SIG-M5 treated with dmso at 0.1 percent for 504 hours (cell line): ENCODE measurements at regions not wholly inside any gene's neighbourhood (a gene's known extent, or its start where the extent isn't known, plus 50 kb on each side); places are given as distances from the start of the nearest gene placed in this dataset.

ENCODE experiments used
- DNase-seq: peaks from one replicate; lab custom pipeline; 2025; ENCODE audit not compliant: unreplicated experiment; lab: John Stamatoyannopoulos, UW

- DNase-seq: no peak
Observed at GRCh38 chr7:32152576-32152975, 82.4 kb upstream of the PDE1C start.

GRCh38 chr7:32150589-32150988 lies 80.4 kb upstream of the PDE1C start:
- DNase-seq: no peak

DNA sequence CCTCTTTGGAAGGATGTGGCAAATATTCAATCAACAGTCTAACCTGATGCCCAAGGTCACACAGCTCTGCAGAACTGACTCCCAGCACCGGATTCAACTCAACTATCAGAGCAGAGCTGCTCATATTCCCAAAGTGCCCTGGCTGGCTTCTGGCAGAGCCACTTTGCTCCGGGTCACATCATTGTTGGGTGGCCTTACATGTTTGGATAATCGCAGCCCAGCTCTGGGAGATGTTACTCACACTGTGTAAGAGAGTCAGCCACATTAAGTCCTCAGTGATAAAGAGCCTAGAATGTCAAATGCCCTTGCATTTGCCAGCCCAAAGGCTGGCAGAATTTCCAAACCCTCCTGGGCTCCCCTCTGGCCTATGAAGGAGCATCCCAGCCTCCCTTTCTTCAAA lies 79.8 kb upstream of the PDE1C start:
- DNase-seq: no peak

GRCh38 chr7:32147546-32148268 lies 77.5 kb upstream of the PDE1C start:
- DNase-seq: no peak

DNA sequence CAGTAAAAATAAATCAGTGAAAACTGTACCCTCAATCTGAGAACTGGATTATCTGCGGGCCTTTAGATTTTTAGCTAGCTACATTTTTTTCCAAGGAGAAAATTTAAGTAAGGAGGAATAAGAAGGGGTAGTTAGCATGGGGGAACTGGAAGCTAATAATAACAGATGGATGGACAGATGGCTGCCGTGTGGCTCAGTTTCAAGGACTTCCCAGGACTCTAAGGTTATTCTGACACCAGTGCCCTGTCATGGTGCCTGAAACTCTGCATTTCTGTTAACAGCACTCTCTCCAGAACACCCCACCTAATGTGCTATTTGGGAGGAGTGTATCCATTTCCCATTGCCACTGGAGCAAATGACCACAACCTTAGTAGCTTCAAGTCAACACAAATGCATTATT lies 75.7 kb upstream of the PDE1C start:
- no peak for DNase-seq

DNA sequence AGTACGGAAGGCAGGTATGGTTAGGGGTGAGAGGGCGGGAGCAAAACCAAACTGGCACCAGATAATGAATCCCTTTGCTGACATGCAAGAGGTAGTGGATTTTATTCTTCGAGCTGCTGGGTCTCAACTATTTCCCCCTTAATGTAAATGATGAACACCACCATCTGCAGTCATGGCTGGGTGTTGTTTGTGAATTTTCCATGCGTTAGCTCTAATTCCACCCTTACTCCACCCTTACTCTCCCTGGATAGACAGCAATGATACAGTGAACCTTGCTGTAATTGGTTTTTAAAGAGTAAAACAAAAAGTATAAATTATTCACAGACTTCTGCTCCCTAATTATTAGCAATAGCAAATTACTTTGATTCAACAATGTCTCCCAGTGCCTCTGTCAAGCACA lies 74.5 kb upstream of the PDE1C start:
- DNase-seq: no peak

- no peak for DNase-seq
Observed at GRCh38 chr7:32143301-32143700, 73.1 kb upstream of the PDE1C start.

GRCh38 chr7:32142649-32143048 lies 72.4 kb upstream of the PDE1C start:
- DNase-seq: no peak

GRCh38 chr7:32140210-32140939 lies 70.2 kb upstream of the PDE1C start:
- no peak for DNase-seq

DNA sequence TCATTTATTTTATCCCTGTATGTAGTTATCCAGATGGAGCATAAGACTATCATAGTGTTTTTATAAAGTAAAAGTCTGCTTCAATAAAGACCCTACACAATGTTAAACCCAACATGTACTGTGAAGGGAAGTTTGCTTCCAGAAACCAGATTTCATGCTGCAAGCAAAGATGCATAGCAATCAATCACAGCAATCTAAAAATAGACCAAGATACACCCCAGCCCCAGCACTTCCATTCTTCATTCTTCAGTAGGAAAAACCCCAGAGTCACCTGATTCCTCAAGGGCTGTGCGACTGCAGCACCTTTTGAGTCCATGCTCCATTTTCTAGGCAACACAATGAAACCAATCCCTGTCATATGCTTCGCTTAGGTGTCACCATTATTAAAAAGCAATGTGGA lies 66.9 kb upstream of the PDE1C start:
- DNase-seq: no peak

DNA sequence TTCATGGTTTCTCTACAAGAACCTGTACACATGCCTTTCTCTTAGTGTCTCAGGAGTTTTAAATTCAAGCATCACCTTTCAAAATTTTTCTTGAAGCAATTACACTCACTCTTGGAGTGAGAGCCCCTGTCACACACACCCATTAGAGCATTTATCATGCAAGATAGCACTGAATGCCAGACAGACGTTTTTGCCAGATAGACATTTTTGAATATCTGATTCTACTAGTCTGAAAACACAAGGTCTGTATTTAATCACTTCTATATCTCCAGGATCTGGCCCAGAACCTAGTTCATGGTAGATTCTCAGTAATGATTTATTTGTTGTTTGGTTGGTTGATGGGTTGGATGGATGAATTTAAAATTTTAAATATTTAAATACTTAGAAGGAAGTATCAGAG lies 60.9 kb upstream of the PDE1C start:
- DNase-seq: no peak

DNA sequence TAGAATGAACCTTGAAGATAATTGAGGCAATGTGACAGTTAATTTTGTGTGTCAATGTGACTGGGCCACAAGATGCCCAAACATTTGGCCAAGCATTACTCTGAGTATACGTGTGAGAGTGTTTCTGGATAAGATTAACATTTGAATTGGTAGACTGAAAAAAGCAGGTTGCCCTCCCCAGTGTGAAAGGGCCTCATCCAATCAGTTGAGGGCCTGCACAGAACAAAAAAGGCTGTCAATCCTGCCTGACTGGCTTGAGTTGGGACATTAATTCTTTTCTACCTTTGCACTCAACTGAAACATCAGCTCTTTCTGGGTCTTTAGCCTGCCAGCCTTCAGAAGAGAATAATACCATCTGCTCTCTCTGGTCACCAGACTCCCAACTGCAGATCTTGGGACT lies 56.6 kb upstream of the PDE1C start:
- no peak for DNase-seq
